Activated CD4-positive, CD25-positive, alpha-beta regulatory T cell treated with anti-CD3 and anti-CD28 coated beads, Interleukin-2, amount 50 U/mL, for 72 hours (primary cell): ENCODE measurements at regions not wholly inside any gene's neighbourhood (a gene's known extent, or its start where the extent isn't known, plus 50 kb on each side); places are given as distances from the start of the nearest gene placed in this dataset.

Experiments
- DNase-seq: peaks from one replicate; pipeline ENCODE4 v3.0.0; 2021

GRCh38 chr9:80158131-80158530 lies 586.4 kb downstream of the TLE4 start:
- no peak for DNase-seq

- no peak for DNase-seq
Observed at GRCh38 chr9:80157561-80157983, 585.8 kb downstream of the TLE4 start.

GRCh38 chr9:80156756-80157472 lies 585.1 kb downstream of the TLE4 start:
- no peak for DNase-seq

GRCh38 chr9:80156262-80156661 lies 584.5 kb downstream of the TLE4 start:
- DNase-seq, result no peak

GRCh38 chr9:80147866-80148265 lies 576.1 kb downstream of the TLE4 start:
- no peak for DNase-seq

GRCh38 chr9:80146466-80146865 lies 574.7 kb downstream of the TLE4 start:
- DNase-seq, result no peak

GRCh38 chr9:80144856-80145255 lies 573.1 kb downstream of the TLE4 start:
- no peak for DNase-seq

- no peak for DNase-seq
Observed at GRCh38 chr9:80144406-80144805, 572.6 kb downstream of the TLE4 start.

- no peak for DNase-seq
Observed at GRCh38 chr9:80143899-80144298, 572.1 kb downstream of the TLE4 start.

- DNase-seq, result no peak
Observed at GRCh38 chr9:80134487-80134886, 562.7 kb downstream of the TLE4 start.

GRCh38 chr9:80131627-80132026 lies 559.9 kb downstream of the TLE4 start:
- no peak for DNase-seq

- DNase-seq, result no peak
Observed at GRCh38 chr9:80127920-80128319, 556.2 kb downstream of the TLE4 start.

GRCh38 chr9:80125731-80126264 lies 554.0 kb downstream of the TLE4 start:
- DNase-seq, result no peak

- DNase-seq, result no peak
Observed at GRCh38 chr9:80117031-80117430, 545.3 kb downstream of the TLE4 start.

GRCh38 chr9:80114241-80114640 lies 542.5 kb downstream of the TLE4 start:
- DNase-seq, result no peak

GRCh38 chr9:80107931-80108660 lies 536.3 kb downstream of the TLE4 start:
- no peak for DNase-seq

GRCh38 chr9:80097476-80097875 lies 525.7 kb downstream of the TLE4 start:
- DNase-seq, result no peak

GRCh38 chr9:80094176-80094771 lies 522.5 kb downstream of the TLE4 start:
- DNase-seq, result no peak

GRCh38 chr9:80093695-80094094 lies 521.9 kb downstream of the TLE4 start:
- no peak for DNase-seq

GRCh38 chr9:80091526-80091925 lies 519.8 kb downstream of the TLE4 start:
- DNase-seq, result no peak

- DNase-seq, result no peak
Observed at GRCh38 chr9:80090317-80090716, 518.6 kb downstream of the TLE4 start.

GRCh38 chr9:80086822-80087345 lies 515.1 kb downstream of the TLE4 start:
- DNase-seq, result no peak

GRCh38 chr9:80086386-80086785 lies 514.6 kb downstream of the TLE4 start:
- DNase-seq, result no peak

GRCh38 chr9:80085668-80086067 lies 513.9 kb downstream of the TLE4 start:
- DNase-seq, result no peak
